ENCODE measurements at regions not wholly inside any gene's neighbourhood (a gene's known extent, or its start where the extent isn't known, plus 50 kb on each side); places are given as distances from the start of the nearest gene placed in this dataset.
"Not testable (repeated sequence)": the region's sequence is repeated elsewhere in the genome, so short reads cannot be mapped to it uniquely, and the experiment has no call there.

DNA sequence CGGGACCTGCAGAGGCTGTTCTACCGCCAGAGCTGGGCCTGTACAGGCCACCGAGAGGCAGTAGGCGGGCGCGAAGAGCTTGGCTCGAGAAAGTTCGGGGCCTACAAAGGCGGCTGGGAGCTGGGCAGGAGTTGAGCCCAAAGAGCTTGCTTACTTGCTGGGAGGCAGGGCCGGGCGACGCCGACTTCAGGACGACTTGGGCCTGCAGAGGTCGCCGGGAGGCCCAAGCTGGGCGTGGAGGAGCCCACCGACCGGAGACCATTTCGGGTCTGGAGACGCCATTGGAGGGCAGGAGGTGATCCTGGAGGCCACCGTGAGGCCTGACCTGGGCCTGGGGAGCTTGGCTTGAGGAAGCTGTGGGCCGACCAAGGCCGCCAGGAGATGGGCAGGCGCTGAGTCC is 258.4 kb upstream of the NUPR2 start:
- H3K4me2 ChIP-seq (ENCODE audit: insufficient read depth in 1 of 2, low read depth in 2 of 2, low read length in 2 of 2); H3K9ac ChIP-seq (replicated peaks in 1 of 4; ENCODE audit: extremely low read depth in 1 of 4, low read depth in 3 of 4, low read length in 3 of 4); H3K36me3 ChIP-seq (ENCODE audit: control insufficient read depth in 2 of 4, insufficient read depth in 4 of 4, low read length in 3 of 4); DNase-seq (ENCODE audit: low read depth in 1 of 2, low spot score in 2 of 2); H3K79me1 ChIP-seq (ENCODE audit: low read depth, low read length); H3K4me1 ChIP-seq (replicated peaks in 1 of 4; ENCODE audit: control insufficient read depth in 3 of 4, insufficient read depth in 4 of 4, low read length in 3 of 4); H3K27ac ChIP-seq (ENCODE audit: low read depth, low read length); H4K91ac ChIP-seq (replicated peaks; ENCODE audit: insufficient read length, low read length); H2BK15ac ChIP-seq (ENCODE audit: low read length); H3K23me2 ChIP-seq (ENCODE audit: low read depth, low read length); H2BK12ac ChIP-seq (ENCODE audit: low read depth, low read length); H3K27me3 ChIP-seq (replicated peaks in 1 of 4; ENCODE audit: control insufficient read depth in 3 of 4, extremely low read depth in 1 of 4, insufficient read depth in 3 of 4, low read length in 3 of 4); H3K4me3 ChIP-seq (ENCODE audit: extremely low read depth in 1 of 4, insufficient read depth in 2 of 4, low read depth in 3 of 4, low read length in 4 of 4); H3K18ac ChIP-seq (ENCODE audit: extremely low read depth, low read length); H3K79me2 ChIP-seq (ENCODE audit: control insufficient read depth in 1 of 2, insufficient read depth in 2 of 2, low read length in 2 of 2); H3K14ac ChIP-seq (ENCODE audit: insufficient read length); H3K4ac ChIP-seq (replicated peaks; ENCODE audit: insufficient read length, low read depth, low read length); H4K20me1 ChIP-seq (replicated peaks in 1 of 2; ENCODE audit: control insufficient read depth in 1 of 2, insufficient read depth in 2 of 2, low read length in 2 of 2); H3K56ac ChIP-seq (replicated peaks; ENCODE audit: insufficient read length, low read depth, low read length); H4K5ac ChIP-seq (ENCODE audit: insufficient read length, low read depth, low read length); H2AK5ac ChIP-seq (ENCODE audit: low read depth, low read length); H3K23ac ChIP-seq (ENCODE audit: insufficient read length); H2BK120ac ChIP-seq (replicated peaks; ENCODE audit: low read depth, low read length); H4K8ac ChIP-seq (ENCODE audit: extremely low read depth, insufficient read depth, low read length); H2AFZ ChIP-seq (ENCODE audit: low read length); FAIRE-seq; POLR2A ChIA-PET (ENCODE audit: partially characterized antibody); H2BK5ac ChIP-seq (ENCODE audit: low read depth, low read length); H2BK20ac ChIP-seq (ENCODE audit: low read length): not testable (repeated sequence)
- CTCF ChIA-PET (ENCODE audit: partially characterized antibody), result interaction anchor here (0.6 kb wide), 1 partner anchor 382 kb away, joined by 3 read pairs; no protein-coding TSS in a partner anchor
- H3K9me3 ChIP-seq (ENCODE audit: insufficient read depth in 2 of 2, low read depth in 1 of 2, low read length in 1 of 2), result peaks cover 4 to 47% of the 10 kb centered on the region in 2 experiments; a peak in 3 of 4 replicates
- WGBS, 2 experiments (ENCODE audit: extremely low coverage in 1 of 2, insufficient coverage in 1 of 2, insufficient read length in 1 of 2, insufficient replicate concordance in 2 of 2, low coverage in 1 of 2, low lambda C conversion rate in 2 of 2, missing lambda C conversion rate in 1 of 2), result 90% methylated on average over 2 of the region's 25 CpGs; no CpG with 5 or more reads in 1 of the 2 experiments

GRCh38 chr7:56373314-56373713 is 257.1 kb upstream of the NUPR2 start:
- H4K8ac ChIP-seq (ENCODE audit: extremely low read depth, insufficient read depth, low read length); H3K27me3 ChIP-seq (replicated peaks in 1 of 4; ENCODE audit: control insufficient read depth in 3 of 4, extremely low read depth in 1 of 4, insufficient read depth in 3 of 4, low read length in 3 of 4); H3K27ac ChIP-seq (ENCODE audit: low read depth, low read length); H3K23me2 ChIP-seq (ENCODE audit: low read depth, low read length); POLR2A ChIA-PET (ENCODE audit: partially characterized antibody); FAIRE-seq; H2BK15ac ChIP-seq (ENCODE audit: low read length); H3K56ac ChIP-seq (replicated peaks; ENCODE audit: insufficient read length, low read depth, low read length); H3K4me2 ChIP-seq (ENCODE audit: insufficient read depth in 1 of 2, low read depth in 2 of 2, low read length in 2 of 2); H3K36me3 ChIP-seq (ENCODE audit: control insufficient read depth in 2 of 4, insufficient read depth in 4 of 4, low read length in 3 of 4); H2BK20ac ChIP-seq (ENCODE audit: low read length); H4K20me1 ChIP-seq (replicated peaks in 1 of 2; ENCODE audit: control insufficient read depth in 1 of 2, insufficient read depth in 2 of 2, low read length in 2 of 2); H4K91ac ChIP-seq (replicated peaks; ENCODE audit: insufficient read length, low read length); H3K14ac ChIP-seq (ENCODE audit: insufficient read length); H4K5ac ChIP-seq (ENCODE audit: insufficient read length, low read depth, low read length); H2BK5ac ChIP-seq (ENCODE audit: low read depth, low read length); H2AK5ac ChIP-seq (ENCODE audit: low read depth, low read length); H3K9ac ChIP-seq (replicated peaks in 1 of 4; ENCODE audit: extremely low read depth in 1 of 4, low read depth in 3 of 4, low read length in 3 of 4); H3K4me1 ChIP-seq (replicated peaks in 1 of 4; ENCODE audit: control insufficient read depth in 3 of 4, insufficient read depth in 4 of 4, low read length in 3 of 4); CTCF ChIA-PET (ENCODE audit: partially characterized antibody); H3K4ac ChIP-seq (replicated peaks; ENCODE audit: insufficient read length, low read depth, low read length); H3K4me3 ChIP-seq (ENCODE audit: extremely low read depth in 1 of 4, insufficient read depth in 2 of 4, low read depth in 3 of 4, low read length in 4 of 4); H2AFZ ChIP-seq (ENCODE audit: low read length); H3K23ac ChIP-seq (ENCODE audit: insufficient read length); H2BK120ac ChIP-seq (replicated peaks; ENCODE audit: low read depth, low read length); H3K79me1 ChIP-seq (ENCODE audit: low read depth, low read length); H2BK12ac ChIP-seq (ENCODE audit: low read depth, low read length); H3K79me2 ChIP-seq (ENCODE audit: control insufficient read depth in 1 of 2, insufficient read depth in 2 of 2, low read length in 2 of 2); H3K18ac ChIP-seq (ENCODE audit: extremely low read depth, low read length): not testable (repeated sequence)
- H3K9me3 ChIP-seq (ENCODE audit: insufficient read depth in 2 of 2, low read depth in 1 of 2, low read length in 1 of 2), result peaks cover 4 to 59% of the 10 kb centered on the region in 2 experiments; a peak in 3 of 4 replicates
- 91% methylated on average over 12 of the region's 24 CpGs; no CpG with 5 or more reads in 1 of the 2 experiments for WGBS, 2 experiments (ENCODE audit: extremely low coverage in 1 of 2, insufficient coverage in 1 of 2, insufficient read length in 1 of 2, insufficient replicate concordance in 2 of 2, low coverage in 1 of 2, low lambda C conversion rate in 2 of 2, missing lambda C conversion rate in 1 of 2)
- DNase-seq (ENCODE audit: low read depth in 1 of 2, low spot score in 2 of 2), result peak in 1 of 2 experiments; percentile 50

All from H1 (cell line).